Osteoblast (primary cell): ENCODE measurements at regions not wholly inside any gene's neighbourhood (a gene's known extent, or its start where the extent isn't known, plus 50 kb on each side); places are given as distances from the start of the nearest gene placed in this dataset.

Experiments
- DNase-seq: peaks from one replicate; pipeline ENCODE4 v3.0.0; 2011; ENCODE audit warnings: low spot score, mixed read lengths; ENCODE audit not compliant: insufficient read length; ENCODE audit errors: missing footprints
- H2AFZ ChIP-seq: 2 replicates; pipeline ENCODE4 v1.6.0; 2011; ENCODE audit warnings: mild to moderate bottlenecking, low read length
- H3K27ac ChIP-seq: 2 replicates; pipeline ENCODE4 v1.5.1; 2011; ENCODE audit warnings: mild to moderate bottlenecking, low read depth, low read length, moderate library complexity
- H3K27me3 ChIP-seq: 2 replicates; pipeline ENCODE4 v1.6.0; 2012; ENCODE audit warnings: mild to moderate bottlenecking, control low read depth, inconsistent platforms, low read length, moderate library complexity; ENCODE audit not compliant: insufficient read depth
- H3K36me3 ChIP-seq: 2 replicates; pipeline ENCODE4 v1.5.1; 2011; ENCODE audit warnings: mild to moderate bottlenecking, low read length, control low read depth, moderate library complexity; ENCODE audit not compliant: insufficient read depth
- H3K4me1 ChIP-seq: 2 replicates; pipeline ENCODE4 v1.5.1; 2011; ENCODE audit warnings: mild to moderate bottlenecking, low read length, control low read depth, moderate library complexity; ENCODE audit not compliant: insufficient read depth
- H3K4me2 ChIP-seq: 2 replicates; pipeline ENCODE4 v1.6.0; 2011; ENCODE audit warnings: mild to moderate bottlenecking, low read length; ENCODE audit not compliant: insufficient read depth
- H3K4me3 ChIP-seq: fragments of 200-600 bp; sonication (generic); 3 replicates; pipeline ENCODE4 v1.5.1; 2012; ENCODE audit warnings: mild to moderate bottlenecking, low read length, inconsistent platforms; ENCODE audit not compliant: insufficient read depth
- H3K79me2 ChIP-seq: 2 replicates; pipeline ENCODE4 v1.6.0; 2012; ENCODE audit warnings: mild to moderate bottlenecking, low read length, control low read depth, inconsistent platforms; ENCODE audit not compliant: insufficient read depth
- H3K9me3 ChIP-seq: 2 replicates; pipeline ENCODE4 v1.5.1; 2011; ENCODE audit warnings: low read depth, low read length, control low read depth
- H4K20me1 ChIP-seq: 2 replicates; pipeline ENCODE4 v1.6.0; 2012; ENCODE audit warnings: mild to moderate bottlenecking, low read length, control low read depth; ENCODE audit not compliant: insufficient read depth
- TF ChIP-seq, protein P1 (sequence below): IDR thresholded peaks from 2 replicates; pipeline ENCODE4 v1.5.1; 2011; ENCODE audit warnings: mild to moderate bottlenecking, low read depth, low read length, moderate library complexity; ENCODE audit errors: extremely low read depth

- no peak overlapping the region for H3K4me3 ChIP-seq
These were observed 407.3 kb downstream of the FAT4 start for GRCh38 chr4:125722009-125722408.

DNA sequence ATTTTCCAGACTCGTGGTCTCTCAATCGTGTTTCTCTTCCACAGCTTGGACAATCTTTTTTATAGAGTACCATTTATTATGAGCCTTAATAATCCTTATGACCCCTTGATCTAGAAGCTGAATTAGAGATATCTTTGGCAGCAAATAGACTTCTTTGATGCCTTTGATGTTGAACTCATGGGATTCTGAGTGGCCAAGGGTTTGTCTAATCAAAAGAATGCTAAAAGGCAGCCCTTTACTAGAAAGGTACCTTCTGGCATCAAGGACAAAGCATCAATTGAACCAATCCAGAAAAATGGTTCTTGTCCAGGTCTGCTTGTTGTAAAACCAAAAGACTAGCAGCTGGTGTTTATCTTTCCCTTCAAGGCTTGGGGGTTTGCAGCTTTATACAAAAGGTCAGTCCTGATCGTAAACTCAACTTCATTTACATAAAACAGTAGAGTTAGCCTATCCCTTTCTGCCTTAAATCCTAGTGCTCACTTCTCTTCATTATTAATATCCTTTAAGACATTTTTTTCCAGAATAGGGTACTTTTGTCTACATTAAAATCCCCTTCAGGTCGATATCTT is 411.3 kb downstream of the FAT4 start:
- no peaks in the 10 kb centered on the region for H3K36me3 ChIP-seq
- H3K27me3 ChIP-seq: no peaks in the 10 kb centered on the region
- no peak overlapping the region for H3K27ac ChIP-seq
- peaks cover 24% of the 10 kb centered on the region for H3K4me1 ChIP-seq
- H4K20me1 ChIP-seq: no peaks in the 10 kb centered on the region
- H3K9me3 ChIP-seq: no peaks in the 10 kb centered on the region
- DNase-seq: no peak
- H3K79me2 ChIP-seq: no peaks in the 10 kb centered on the region
- H3K4me2 ChIP-seq: no peak overlapping the region
- H3K4me3 ChIP-seq: no peak overlapping the region
- TF ChIP-seq, protein P1, sequence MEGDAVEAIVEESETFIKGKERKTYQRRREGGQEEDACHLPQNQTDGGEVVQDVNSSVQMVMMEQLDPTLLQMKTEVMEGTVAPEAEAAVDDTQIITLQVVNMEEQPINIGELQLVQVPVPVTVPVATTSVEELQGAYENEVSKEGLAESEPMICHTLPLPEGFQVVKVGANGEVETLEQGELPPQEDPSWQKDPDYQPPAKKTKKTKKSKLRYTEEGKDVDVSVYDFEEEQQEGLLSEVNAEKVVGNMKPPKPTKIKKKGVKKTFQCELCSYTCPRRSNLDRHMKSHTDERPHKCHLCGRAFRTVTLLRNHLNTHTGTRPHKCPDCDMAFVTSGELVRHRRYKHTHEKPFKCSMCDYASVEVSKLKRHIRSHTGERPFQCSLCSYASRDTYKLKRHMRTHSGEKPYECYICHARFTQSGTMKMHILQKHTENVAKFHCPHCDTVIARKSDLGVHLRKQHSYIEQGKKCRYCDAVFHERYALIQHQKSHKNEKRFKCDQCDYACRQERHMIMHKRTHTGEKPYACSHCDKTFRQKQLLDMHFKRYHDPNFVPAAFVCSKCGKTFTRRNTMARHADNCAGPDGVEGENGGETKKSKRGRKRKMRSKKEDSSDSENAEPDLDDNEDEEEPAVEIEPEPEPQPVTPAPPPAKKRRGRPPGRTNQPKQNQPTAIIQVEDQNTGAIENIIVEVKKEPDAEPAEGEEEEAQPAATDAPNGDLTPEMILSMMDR: no peak
- H2AFZ ChIP-seq: no peak overlapping the region

More at GRCh38 chr4:125722009-125722408, 407.3 kb downstream of the FAT4 start:
- DNase-seq: no peak
- H3K36me3 ChIP-seq: no peaks in the 10 kb centered on the region
- no peaks in the 10 kb centered on the region for H3K4me1 ChIP-seq
- TF ChIP-seq, protein P1: no peak
- no peak overlapping the region for H3K27ac ChIP-seq
- H3K27me3 ChIP-seq: no peaks in the 10 kb centered on the region
- no peaks in the 10 kb centered on the region for H3K9me3 ChIP-seq
- no peaks in the 10 kb centered on the region for H4K20me1 ChIP-seq
- H3K4me2 ChIP-seq: no peak overlapping the region
- no peaks in the 10 kb centered on the region for H3K79me2 ChIP-seq
- no peak overlapping the region for H2AFZ ChIP-seq

GRCh38 chr4:125727931-125728330 is 413.2 kb downstream of the FAT4 start:
- H4K20me1 ChIP-seq: no peaks in the 10 kb centered on the region
- peak overlapping the region; percentile 43 for H2AFZ ChIP-seq
- peak overlapping the region; percentile 1 for H3K27ac ChIP-seq
- H3K27me3 ChIP-seq: no peaks in the 10 kb centered on the region
- TF ChIP-seq, protein P1: no peak
- no peak overlapping the region for H3K4me2 ChIP-seq
- H3K79me2 ChIP-seq: no peaks in the 10 kb centered on the region
- no peak overlapping the region for H3K4me3 ChIP-seq
- H3K4me1 ChIP-seq: peaks cover 24% of the 10 kb centered on the region
- no peak for DNase-seq
- H3K36me3 ChIP-seq: no peaks in the 10 kb centered on the region
- no peaks in the 10 kb centered on the region for H3K9me3 ChIP-seq

DNA sequence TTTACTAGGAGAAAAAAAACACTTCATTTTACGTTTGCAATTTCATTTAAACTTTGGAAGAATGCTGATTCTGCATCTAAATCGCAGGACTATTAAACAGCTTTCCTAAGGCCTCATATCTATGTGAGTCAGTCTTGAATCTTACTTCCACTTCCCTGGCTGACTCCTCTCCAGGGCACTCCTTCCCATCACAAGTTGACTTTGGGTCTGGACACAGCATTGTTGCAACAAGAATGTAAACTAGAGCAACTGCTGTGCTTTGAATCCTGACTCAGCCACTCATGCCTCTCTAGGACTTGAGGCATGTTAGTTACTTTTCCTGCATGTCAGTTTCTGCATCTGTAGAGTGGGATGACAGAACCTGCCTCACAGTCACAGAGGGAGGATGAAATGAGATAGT is 413.8 kb downstream of the FAT4 start:
- Histone ChIP-seq H2AFZ (no peak overlapping the region), H3K4me3 (no peak overlapping the region), H3K27ac (peak overlapping the region; percentile 47), H3K27me3 (no peaks in the 10 kb centered on the region), H3K36me3 (no peaks in the 10 kb centered on the region), H4K20me1 (no peaks in the 10 kb centered on the region), H3K4me1 (peaks cover 24% of the 10 kb centered on the region), H3K4me2 (no peak overlapping the region), H3K9me3 (no peaks in the 10 kb centered on the region), H3K79me2 (no peaks in the 10 kb centered on the region)
- DNase-seq: peak; percentile 86
- TF ChIP-seq, protein P1: no peak
